SK-N-SH (cell line): ENCODE measurements at regions not wholly inside any gene's neighbourhood (a gene's known extent, or its start where the extent isn't known, plus 50 kb on each side); places are given as distances from the start of the nearest gene placed in this dataset.

Experiments used
- CTCF ChIA-PET: fragments of 300-600, 350-600 bp; formaldehyde crosslinking; extraction: SDS; loops from one replicate; lab custom pipeline; 2021; lab: Yijun Ruan, JAX
- POLR2A ChIA-PET: fragments of 350-600 bp; sonication (Branson Sonifier 250); formaldehyde crosslinking; extraction: SDS; loops from one replicate; lab custom pipeline; 2020; ENCODE audit warnings: antibody characterized with exemption, inconsistent platforms; lab: Yijun Ruan, JAX
- DNase-seq: peaks from one replicate; pipeline ENCODE4 v3.0.0; 2012
- H2AFZ ChIP-seq: fragments of 200-600 bp; sonication (generic); 2 replicates; pipeline ENCODE4 v1.8.1; 2016; ENCODE audit warnings: antibody characterized with exemption, mild to moderate bottlenecking, low read depth
- H3F3A ChIP-seq: fragments of 200-600 bp; sonication (generic); replicated peaks from 2 replicates; pipeline ENCODE3; 2016; ENCODE audit warnings: antibody characterized with exemption, mild to moderate bottlenecking; ENCODE audit not compliant: insufficient read depth
- H3K27ac ChIP-seq, 2 experiments: fragments of 200-500 bp in 1 of 2; fragments of 200-600 bp in 1 of 2; sonication (Bioruptor generic) in 1 of 2; sonication (generic), shearing (Covaris generic) in 1 of 2; 2 replicates each; pipeline versions ENCODE4 v1.5.1 to v1.6.1; 2014 to 2016; ENCODE audit warnings: low read depth in 2 of 2, inconsistent platforms in 1 of 2, low read length in 1 of 2, mild to moderate bottlenecking in 1 of 2, mixed read lengths in 1 of 2
- H3K27me3 ChIP-seq: fragments of 200-600 bp; sonication (generic), shearing (Covaris generic); 2 replicates; pipeline ENCODE4 v1.6.1; 2016; ENCODE audit warnings: mixed run types; ENCODE audit not compliant: insufficient read depth
- H3K36me3 ChIP-seq, 2 experiments: fragments of 200-500 bp in 1 of 2; fragments of 200-600 bp in 1 of 2; sonication (Bioruptor generic) in 1 of 2; sonication (generic) in 1 of 2; replicated peaks in 1 of 2; 2 replicates each; pipeline versions ENCODE3 to v1.5.1; 2014 to 2016; ENCODE audit warnings: low read length in 1 of 2, mild to moderate bottlenecking in 1 of 2; ENCODE audit not compliant: insufficient read depth in 2 of 2, control insufficient read depth in 1 of 2
- H3K4me1 ChIP-seq, 2 experiments: fragments of 200-500 bp in 1 of 2; fragments of 200-600 bp in 1 of 2; sonication (Bioruptor generic) in 1 of 2; sonication (generic), shearing (Covaris generic) in 1 of 2; 2 replicates each; pipeline versions ENCODE4 v1.5.1 to v1.6.1; 2014 to 2016; ENCODE audit warnings: low read depth in 1 of 2, low read length in 1 of 2, mixed run types in 1 of 2; ENCODE audit not compliant: insufficient read depth in 2 of 2, control insufficient read depth in 1 of 2
- H3K4me2 ChIP-seq: fragments of 200-600 bp; sonication (generic), shearing (Covaris generic); 2 replicates; pipeline ENCODE4 v1.6.1; 2017; ENCODE audit warnings: mixed run types
- H3K4me3 ChIP-seq, 2 experiments: fragments of 200-500 bp in 1 of 2; fragments of 200-600 bp in 1 of 2; sonication (Bioruptor generic) in 1 of 2; sonication (generic), shearing (Covaris generic) in 1 of 2; 2 replicates each; pipeline versions ENCODE4 v1.5.1 to v1.8.1; 2014 to 2016; ENCODE audit warnings: low read depth in 2 of 2, inconsistent platforms in 1 of 2, low read length in 1 of 2, mild to moderate bottlenecking in 1 of 2, mixed read lengths in 1 of 2, moderate library complexity in 1 of 2
- H3K79me2 ChIP-seq: fragments of 200-600 bp; sonication (generic); 2 replicates; pipeline ENCODE4 v1.8.1; 2017; ENCODE audit warnings: mild to moderate bottlenecking; ENCODE audit not compliant: insufficient read depth
- H3K9ac ChIP-seq: fragments of 200-600 bp; sonication (generic); 2 replicates; pipeline ENCODE4 v1.6.1; 2017; ENCODE audit warnings: mixed run types
- H3K9me2 ChIP-seq: fragments of 200-600 bp; sonication (generic); 2 replicates; pipeline ENCODE4 v1.6.1; 2017; ENCODE audit warnings: mixed run types
- H3K9me3 ChIP-seq: fragments of 200-600 bp; sonication (generic); 2 replicates; pipeline ENCODE4 v1.6.1; 2017; ENCODE audit warnings: mixed run types, mild to moderate bottlenecking, moderate library complexity
- H4K20me1 ChIP-seq: fragments of 200-600 bp; sonication (generic); 2 replicates; pipeline ENCODE4 v1.6.1; 2017; ENCODE audit warnings: mild to moderate bottlenecking, mixed run types; ENCODE audit not compliant: insufficient read depth
- CTCF ChIP-seq: fragments of 200-600 bp; sonication (generic); IDR thresholded peaks from 2 replicates; pipeline ENCODE4 v1.6.1; 2017; ENCODE audit warnings: antibody characterized with exemption, mild to moderate bottlenecking, moderate library complexity
- ELF1 ChIP-seq: IDR thresholded peaks from 2 replicates; pipeline ENCODE4 v1.4.0; 2012
- EZH2phosphoT487 ChIP-seq: fragments of 200-600 bp; sonication (generic); IDR thresholded peaks from 2 replicates; pipeline ENCODE4 v1.6.1; 2017; ENCODE audit warnings: low read depth, mixed run types, mild to moderate bottlenecking, antibody characterized with exemption, moderate library complexity, borderline replicate concordance
- FOXJ3 ChIP-seq: sonication (generic); formaldehyde crosslinking; IDR thresholded peaks from 2 replicates; pipeline ENCODE4 v1.5.1; 2020; ENCODE audit warnings: mild to moderate bottlenecking, missing genetic modification reagents
- GABPA ChIP-seq: IDR thresholded peaks from 2 replicates; pipeline ENCODE4 v1.4.0; 2012; ENCODE audit warnings: low read depth, mild to moderate bottlenecking
- MEF2A ChIP-seq: IDR thresholded peaks from 2 replicates; pipeline ENCODE4 v1.4.0; 2012; ENCODE audit warnings: low read depth, borderline replicate concordance
- MXI1 ChIP-seq: IDR thresholded peaks from 2 replicates; pipeline ENCODE4 v1.6.1; 2012; ENCODE audit warnings: mild to moderate bottlenecking, low read depth, low read length, improper control_type of control experiment
- NFIC ChIP-seq: IDR thresholded peaks from 2 replicates; pipeline ENCODE4 v1.4.0; 2012; ENCODE audit warnings: borderline replicate concordance
- NRF1 ChIP-seq: IDR thresholded peaks from 2 replicates; pipeline ENCODE4 v1.6.1; 2012; ENCODE audit warnings: low read depth, mild to moderate bottlenecking, low read length
- RFX5 ChIP-seq: IDR thresholded peaks from 2 replicates; pipeline ENCODE4 v1.6.1; 2012; ENCODE audit warnings: mild to moderate bottlenecking, improper control_type of control experiment, low read length
- SMC3 ChIP-seq: IDR thresholded peaks from 2 replicates; pipeline ENCODE4 v1.6.1; 2012; ENCODE audit warnings: low read depth, low read length, improper control_type of control experiment
- TCF12 ChIP-seq: IDR thresholded peaks from 2 replicates; pipeline ENCODE4 v1.4.0; 2012
- TEAD4 ChIP-seq: IDR thresholded peaks from 2 replicates; pipeline ENCODE4 v1.4.0; 2012; ENCODE audit warnings: mild to moderate bottlenecking, borderline replicate concordance; ENCODE audit not compliant: insufficient read depth
- USF1 ChIP-seq: IDR thresholded peaks from 2 replicates; pipeline ENCODE4 v1.4.0; 2012; ENCODE audit warnings: low read depth, borderline replicate concordance
- WGBS: methylation state at CpG from one replicate; pipeline ENCODE4 v1.1.6; 2017; ENCODE audit warnings: low lambda C conversion rate; 5-methylcytosine and 5-hydroxymethylcytosine counted together
- TF ChIP-seq, protein P1 (sequence below): IDR thresholded peaks from 2 replicates; pipeline ENCODE4 v1.4.0; 2012; ENCODE audit warnings: low read depth
- TF ChIP-seq, protein P2 (sequence below): IDR thresholded peaks from 2 replicates; pipeline ENCODE4 v1.4.0; 2012; ENCODE audit warnings: low read depth, borderline replicate concordance
- TF ChIP-seq, protein P3 (sequence below): fragments of 150-350 bp; IDR thresholded peaks from 2 replicates; pipeline ENCODE4 v1.6.1; 2017; ENCODE audit warnings: antibody characterized with exemption, low read length, low read depth, borderline replicate concordance
- TF ChIP-seq, protein P4 (sequence below): IDR thresholded peaks from 2 replicates; pipeline ENCODE4 v1.6.1; 2012; ENCODE audit warnings: mild to moderate bottlenecking, low read depth, low read length, moderate library complexity

- ChIA-PET CTCF (no interaction called here), POLR2A (no interaction called here)
- Histone ChIP-seq H3K9me3 (no peaks in the 10 kb centered on the region), H3K4me3 (no peak overlapping the region), H3K4me1 (peaks cover 6 to 8% of the 10 kb centered on the region in 2 experiments; a peak in 3 of 4 replicates), H4K20me1 (no peaks in the 10 kb centered on the region), H3K4me2 (no peak overlapping the region), H3K9me2 (no peaks in the 10 kb centered on the region), H3K27ac (no peak overlapping the region; a peak in 1 of 4 replicates), H3K79me2 (no peaks in the 10 kb centered on the region), H3K36me3 (no peaks in the 10 kb centered on the region), H2AFZ (no peak overlapping the region), H3K27me3 (no peaks in the 10 kb centered on the region), H3K9ac (no peak overlapping the region), H3F3A (peaks cover 14% of the 10 kb centered on the region)
- no peak for DNase-seq
- 95% methylated on average over 2 of the region's 2 CpGs for WGBS
- TF ChIP-seq MXI1 (no peak), SMC3 (no peak), RFX5 (no peak), FOXJ3 (no peak), EZH2phosphoT487 (no peak), USF1 (no peak), NRF1 (no peak), GABPA (no peak), ELF1 (no peak), NFIC (no peak)
- TF ChIP-seq, protein P1, sequence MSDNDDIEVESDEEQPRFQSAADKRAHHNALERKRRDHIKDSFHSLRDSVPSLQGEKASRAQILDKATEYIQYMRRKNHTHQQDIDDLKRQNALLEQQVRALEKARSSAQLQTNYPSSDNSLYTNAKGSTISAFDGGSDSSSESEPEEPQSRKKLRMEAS = no peak
- TF ChIP-seq, protein P2, sequence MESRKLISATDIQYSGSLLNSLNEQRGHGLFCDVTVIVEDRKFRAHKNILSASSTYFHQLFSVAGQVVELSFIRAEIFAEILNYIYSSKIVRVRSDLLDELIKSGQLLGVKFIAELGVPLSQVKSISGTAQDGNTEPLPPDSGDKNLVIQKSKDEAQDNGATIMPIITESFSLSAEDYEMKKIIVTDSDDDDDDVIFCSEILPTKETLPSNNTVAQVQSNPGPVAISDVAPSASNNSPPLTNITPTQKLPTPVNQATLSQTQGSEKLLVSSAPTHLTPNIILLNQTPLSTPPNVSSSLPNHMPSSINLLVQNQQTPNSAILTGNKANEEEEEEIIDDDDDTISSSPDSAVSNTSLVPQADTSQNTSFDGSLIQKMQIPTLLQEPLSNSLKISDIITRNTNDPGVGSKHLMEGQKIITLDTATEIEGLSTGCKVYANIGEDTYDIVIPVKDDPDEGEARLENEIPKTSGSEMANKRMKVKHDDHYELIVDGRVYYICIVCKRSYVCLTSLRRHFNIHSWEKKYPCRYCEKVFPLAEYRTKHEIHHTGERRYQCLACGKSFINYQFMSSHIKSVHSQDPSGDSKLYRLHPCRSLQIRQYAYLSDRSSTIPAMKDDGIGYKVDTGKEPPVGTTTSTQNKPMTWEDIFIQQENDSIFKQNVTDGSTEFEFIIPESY = no peak
These were observed 359.9 kb upstream of the XYLT1 start for GRCh38 chr16:17830651-17831050.

GRCh38 chr16:17829811-17830210 lies 359.1 kb upstream of the XYLT1 start:
- Histone ChIP-seq H3K36me3 (no peaks in the 10 kb centered on the region), H2AFZ (no peak overlapping the region), H3K27me3 (no peaks in the 10 kb centered on the region), H3K4me3 (no peak overlapping the region), H3F3A (peaks cover 14% of the 10 kb centered on the region), H3K79me2 (no peaks in the 10 kb centered on the region), H3K4me2 (no peak overlapping the region), H3K27ac (no peak overlapping the region; a peak in 1 of 4 replicates), H3K4me1 (peaks cover 6 to 8% of the 10 kb centered on the region in 2 experiments; a peak in 3 of 4 replicates), H3K9me3 (no peaks in the 10 kb centered on the region), H4K20me1 (no peaks in the 10 kb centered on the region), H3K9me2 (no peaks in the 10 kb centered on the region), H3K9ac (no peak overlapping the region)
- TF ChIP-seq, protein P3, sequence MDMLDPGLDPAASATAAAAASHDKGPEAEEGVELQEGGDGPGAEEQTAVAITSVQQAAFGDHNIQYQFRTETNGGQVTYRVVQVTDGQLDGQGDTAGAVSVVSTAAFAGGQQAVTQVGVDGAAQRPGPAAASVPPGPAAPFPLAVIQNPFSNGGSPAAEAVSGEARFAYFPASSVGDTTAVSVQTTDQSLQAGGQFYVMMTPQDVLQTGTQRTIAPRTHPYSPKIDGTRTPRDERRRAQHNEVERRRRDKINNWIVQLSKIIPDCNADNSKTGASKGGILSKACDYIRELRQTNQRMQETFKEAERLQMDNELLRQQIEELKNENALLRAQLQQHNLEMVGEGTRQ = no peak
- TF ChIP-seq MEF2A = no peak
- no peak for TF ChIP-seq FOXJ3
- TF ChIP-seq CTCF = no peak
- TF ChIP-seq TCF12 = no peak
- TF ChIP-seq, protein P1 = no peak
- TF ChIP-seq EZH2phosphoT487 = no peak
- TF ChIP-seq, protein P4, sequence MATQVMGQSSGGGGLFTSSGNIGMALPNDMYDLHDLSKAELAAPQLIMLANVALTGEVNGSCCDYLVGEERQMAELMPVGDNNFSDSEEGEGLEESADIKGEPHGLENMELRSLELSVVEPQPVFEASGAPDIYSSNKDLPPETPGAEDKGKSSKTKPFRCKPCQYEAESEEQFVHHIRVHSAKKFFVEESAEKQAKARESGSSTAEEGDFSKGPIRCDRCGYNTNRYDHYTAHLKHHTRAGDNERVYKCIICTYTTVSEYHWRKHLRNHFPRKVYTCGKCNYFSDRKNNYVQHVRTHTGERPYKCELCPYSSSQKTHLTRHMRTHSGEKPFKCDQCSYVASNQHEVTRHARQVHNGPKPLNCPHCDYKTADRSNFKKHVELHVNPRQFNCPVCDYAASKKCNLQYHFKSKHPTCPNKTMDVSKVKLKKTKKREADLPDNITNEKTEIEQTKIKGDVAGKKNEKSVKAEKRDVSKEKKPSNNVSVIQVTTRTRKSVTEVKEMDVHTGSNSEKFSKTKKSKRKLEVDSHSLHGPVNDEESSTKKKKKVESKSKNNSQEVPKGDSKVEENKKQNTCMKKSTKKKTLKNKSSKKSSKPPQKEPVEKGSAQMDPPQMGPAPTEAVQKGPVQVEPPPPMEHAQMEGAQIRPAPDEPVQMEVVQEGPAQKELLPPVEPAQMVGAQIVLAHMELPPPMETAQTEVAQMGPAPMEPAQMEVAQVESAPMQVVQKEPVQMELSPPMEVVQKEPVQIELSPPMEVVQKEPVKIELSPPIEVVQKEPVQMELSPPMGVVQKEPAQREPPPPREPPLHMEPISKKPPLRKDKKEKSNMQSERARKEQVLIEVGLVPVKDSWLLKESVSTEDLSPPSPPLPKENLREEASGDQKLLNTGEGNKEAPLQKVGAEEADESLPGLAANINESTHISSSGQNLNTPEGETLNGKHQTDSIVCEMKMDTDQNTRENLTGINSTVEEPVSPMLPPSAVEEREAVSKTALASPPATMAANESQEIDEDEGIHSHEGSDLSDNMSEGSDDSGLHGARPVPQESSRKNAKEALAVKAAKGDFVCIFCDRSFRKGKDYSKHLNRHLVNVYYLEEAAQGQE = no peak
- no peak for TF ChIP-seq TEAD4
- no peak for TF ChIP-seq GABPA
- DNase-seq = no peak
- CTCF ChIA-PET = no interaction called here
- POLR2A ChIA-PET = no interaction called here
- WGBS = 59% methylated on average over 3 of the region's 3 CpGs
